Kidney capillary endothelial cell (primary cell): ENCODE measurements at regions not wholly inside any gene's neighbourhood (a gene's known extent, or its start where the extent isn't known, plus 50 kb on each side); places are given as distances from the start of the nearest gene placed in this dataset.
A peak's percentile ranks its signal among the peaks of the same experiment; 100 is the strongest.

ENCODE experiments used
- DNase-seq: peaks from one replicate; pipeline ENCODE4 v3.0.0-alpha.2; 2018; ENCODE audit warnings: low spot score

- no peak for DNase-seq
Observed at GRCh38 chr15:81523867-81524266, 149.9 kb upstream of the TMC3 start.

GRCh38 chr15:81520480-81520879 lies 146.5 kb upstream of the TMC3 start:
- no peak for DNase-seq

GRCh38 chr15:81516461-81516860 lies 142.4 kb upstream of the TMC3 start:
- no peak for DNase-seq

GRCh38 chr15:81516012-81516411 lies 142.0 kb upstream of the TMC3 start:
- no peak for DNase-seq

- DNase-seq = no peak
Observed at GRCh38 chr15:81514725-81515124, 140.7 kb upstream of the TMC3 start.

- DNase-seq = no peak
Observed at GRCh38 chr15:81511138-81511537, 137.1 kb upstream of the TMC3 start.

- DNase-seq = no peak
Observed at GRCh38 chr15:81507831-81508230, 133.8 kb upstream of the TMC3 start.

- no peak for DNase-seq
Observed at GRCh38 chr15:81506936-81507335, 132.9 kb upstream of the TMC3 start.

- no peak for DNase-seq
Observed at GRCh38 chr15:81506071-81506470, 132.1 kb upstream of the TMC3 start.

- DNase-seq = peak; percentile 92
Observed at GRCh38 chr15:81504170-81504905, 130.3 kb upstream of the TMC3 start.

GRCh38 chr15:81502439-81502838 lies 128.4 kb upstream of the TMC3 start:
- DNase-seq = no peak

- no peak for DNase-seq
Observed at GRCh38 chr15:81500081-81500480, 126.1 kb upstream of the TMC3 start.

- DNase-seq = no peak
Observed at GRCh38 chr15:81498294-81498693, 124.3 kb upstream of the TMC3 start.

GRCh38 chr15:81497238-81497637 lies 123.2 kb upstream of the TMC3 start:
- no peak for DNase-seq

GRCh38 chr15:81495780-81496467 lies 121.9 kb upstream of the TMC3 start:
- DNase-seq = no peak

GRCh38 chr15:81492969-81493645 lies 119.1 kb upstream of the TMC3 start:
- no peak for DNase-seq

GRCh38 chr15:81492331-81492968 lies 118.4 kb upstream of the TMC3 start:
- DNase-seq = no peak

- DNase-seq = no peak
Observed at GRCh38 chr15:81491414-81492096, 117.5 kb upstream of the TMC3 start.

- DNase-seq = no peak
Observed at GRCh38 chr15:81485806-81486205, 111.8 kb upstream of the TMC3 start.

- no peak for DNase-seq
Observed at GRCh38 chr15:81484086-81484955, 110.3 kb upstream of the TMC3 start.

- no peak for DNase-seq
Observed at GRCh38 chr15:81483496-81483895, 109.5 kb upstream of the TMC3 start.
